GM23338 (cell line): ENCODE measurements at regions not wholly inside any gene's neighbourhood (a gene's known extent, or its start where the extent isn't known, plus 50 kb on each side); places are given as distances from the start of the nearest gene placed in this dataset.

Source experiments
- CREB1 ChIP-seq: fragments of 250-450 bp; sonication (Bioruptor Pico); IDR thresholded peaks from 2 replicates; pipeline ENCODE4 v1.5.0; 2020; ENCODE audit warnings: low read depth, mild to moderate bottlenecking, moderate library complexity
- EZH2 ChIP-seq: fragments of 200-600 bp; sonication (generic); IDR thresholded peaks from one replicate; pipeline ENCODE4 v1.8.0; 2017; ENCODE audit warnings: antibody characterized with exemption, mild to moderate bottlenecking, low read depth; ENCODE audit not compliant: unreplicated experiment
- POLR2AphosphoS5 ChIP-seq: IDR thresholded peaks from 2 replicates; pipeline ENCODE4 v1.6.1; 2016; ENCODE audit warnings: antibody characterized with exemption, low read depth
- TF ChIP-seq, protein P1 (sequence below), 2 experiments: fragments of 200-600 bp in 1 of 2; sonication (generic) in 1 of 2; conservative IDR thresholded peaks; 2 replicates each; pipeline versions ENCODE4 v1.5.1 to v1.6.1; 2016 to 2017; ENCODE audit warnings: antibody characterized with exemption in 2 of 2, low read depth in 2 of 2, mild to moderate bottlenecking in 2 of 2, moderate library complexity in 1 of 2

DNA sequence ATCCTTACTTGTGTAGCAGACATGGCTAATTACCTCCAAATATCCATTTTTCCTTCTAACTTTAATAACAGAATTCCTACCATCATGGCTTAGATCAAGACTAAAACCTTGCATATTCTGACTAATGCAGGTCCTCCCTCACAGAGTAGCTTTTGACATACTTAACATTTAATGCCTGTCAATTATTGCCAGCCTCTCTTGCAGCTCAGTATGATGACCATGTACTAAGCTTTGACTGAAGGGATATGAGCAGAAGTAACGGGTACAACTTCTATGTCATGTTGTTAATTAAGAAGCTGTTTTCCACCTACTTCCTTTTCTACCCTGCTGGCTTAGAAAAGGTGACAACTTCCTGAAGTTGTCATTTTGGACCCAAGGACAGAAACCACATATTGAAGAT lies 533.4 kb downstream of the PSAT1 start:
- TF ChIP-seq POLR2AphosphoS5 = no peak
- TF ChIP-seq, protein P1, sequence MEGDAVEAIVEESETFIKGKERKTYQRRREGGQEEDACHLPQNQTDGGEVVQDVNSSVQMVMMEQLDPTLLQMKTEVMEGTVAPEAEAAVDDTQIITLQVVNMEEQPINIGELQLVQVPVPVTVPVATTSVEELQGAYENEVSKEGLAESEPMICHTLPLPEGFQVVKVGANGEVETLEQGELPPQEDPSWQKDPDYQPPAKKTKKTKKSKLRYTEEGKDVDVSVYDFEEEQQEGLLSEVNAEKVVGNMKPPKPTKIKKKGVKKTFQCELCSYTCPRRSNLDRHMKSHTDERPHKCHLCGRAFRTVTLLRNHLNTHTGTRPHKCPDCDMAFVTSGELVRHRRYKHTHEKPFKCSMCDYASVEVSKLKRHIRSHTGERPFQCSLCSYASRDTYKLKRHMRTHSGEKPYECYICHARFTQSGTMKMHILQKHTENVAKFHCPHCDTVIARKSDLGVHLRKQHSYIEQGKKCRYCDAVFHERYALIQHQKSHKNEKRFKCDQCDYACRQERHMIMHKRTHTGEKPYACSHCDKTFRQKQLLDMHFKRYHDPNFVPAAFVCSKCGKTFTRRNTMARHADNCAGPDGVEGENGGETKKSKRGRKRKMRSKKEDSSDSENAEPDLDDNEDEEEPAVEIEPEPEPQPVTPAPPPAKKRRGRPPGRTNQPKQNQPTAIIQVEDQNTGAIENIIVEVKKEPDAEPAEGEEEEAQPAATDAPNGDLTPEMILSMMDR (conservative IDR thresholded peaks at IDR 0.05; ENCODE audit: low read depth in 2 of 2) = no peak
- no peak for TF ChIP-seq CREB1 (CRISPR knock-in tag)
- no peak for TF ChIP-seq EZH2
